PC-9 (cell line): ENCODE measurements at regions not wholly inside any gene's neighbourhood (a gene's known extent, or its start where the extent isn't known, plus 50 kb on each side); places are given as distances from the start of the nearest gene placed in this dataset.

Experiments
- BruUV-seq: library from RNA; stranded (reverse); fragments of 400-500 nt; replicated peaks from 2 replicates; lab custom pipeline; 2021; lab: Mats Ljungman, UMichigan
- CTCF ChIA-PET: fragments of 300-600 bp; sonication (Branson Sonifier 250); formaldehyde crosslinking; loops from one replicate; lab custom pipeline; 2022; ENCODE audit warnings: antibody characterized with exemption; lab: Charles Lee
- POLR2A ChIA-PET: fragments of 300-600 bp; sonication (Branson Sonifier 250); formaldehyde crosslinking; loops from one replicate; lab custom pipeline; 2022; ENCODE audit warnings: antibody characterized with exemption; ENCODE audit not compliant: unreplicated experiment; lab: Charles Lee
- DNase-seq, 2 experiments: peaks; one replicate each; pipeline versions ENCODE4 v3.0.0 to v3.0.0-alpha.2; 2015 to 2022; ENCODE audit warnings: mixed read lengths in 1 of 2
- H2AFZ ChIP-seq: fragments of 200-600 bp; sonication (generic); 2 replicates; pipeline ENCODE4 v1.8.1; 2017; ENCODE audit warnings: antibody characterized with exemption
- H3F3A ChIP-seq: fragments of 200-600 bp; sonication (generic); 2 replicates; pipeline ENCODE4 v1.8.1; 2017; ENCODE audit warnings: antibody characterized with exemption, mild to moderate bottlenecking, low read depth; ENCODE audit not compliant: insufficient read depth
- H3K27ac ChIP-seq: fragments of 200-600 bp; sonication (generic); 2 replicates; pipeline ENCODE4 v1.6.1; 2016; ENCODE audit warnings: mixed run types
- H3K27me3 ChIP-seq: fragments of 200-600 bp; sonication (generic); 2 replicates; pipeline ENCODE4 v1.6.1; 2016; ENCODE audit warnings: low read depth, mixed run types; ENCODE audit not compliant: insufficient read depth
- H3K36me3 ChIP-seq: fragments of 200-600 bp; sonication (generic); 2 replicates; pipeline ENCODE4 v1.6.1; 2016; ENCODE audit warnings: low read depth, mixed run types
- H3K4me1 ChIP-seq: fragments of 200-600 bp; sonication (generic); replicated peaks from 2 replicates; pipeline ENCODE4 v1.6.1; 2016; ENCODE audit warnings: mixed run types; ENCODE audit not compliant: insufficient read depth
- H3K4me2 ChIP-seq: fragments of 200-600 bp; sonication (generic); 2 replicates; pipeline ENCODE4 v1.6.1; 2017; ENCODE audit warnings: mixed run types
- H3K4me3 ChIP-seq: fragments of 200-600 bp; sonication (generic); 2 replicates; pipeline ENCODE4 v1.6.1; 2016; ENCODE audit warnings: mixed run types
- H3K79me2 ChIP-seq: fragments of 200-600 bp; sonication (generic); 2 replicates; pipeline ENCODE4 v1.6.1; 2017; ENCODE audit warnings: low read depth, mixed run types
- H3K9me2 ChIP-seq: fragments of 200-600 bp; sonication (generic); 2 replicates; pipeline ENCODE4 v1.8.1; 2017; ENCODE audit warnings: mild to moderate bottlenecking; ENCODE audit not compliant: insufficient read depth
- H3K9me3 ChIP-seq: fragments of 200-600 bp; sonication (generic); 2 replicates; pipeline ENCODE4 v1.8.1; 2016; ENCODE audit warnings: low read depth; ENCODE audit not compliant: insufficient read depth
- H4K20me1 ChIP-seq: fragments of 200-600 bp; sonication (generic); 2 replicates; pipeline ENCODE4 v1.8.1; 2017; ENCODE audit not compliant: insufficient read depth
- EZH2 ChIP-seq: fragments of 200-600 bp; sonication (generic); IDR thresholded peaks from 2 replicates; pipeline ENCODE4 v1.8.0; 2017; ENCODE audit warnings: antibody characterized with exemption, low read depth
- intact Hi-C: fragments of 100-400 bp; cut with micrococcal nuclease; formaldehyde crosslinking; loops from one replicate; pipeline ENCODE4 v1.10.0; 2022; ENCODE audit not compliant: unreplicated experiment
- TF ChIP-seq, protein P1 (sequence below): fragments of 200-600 bp; sonication (generic); conservative IDR thresholded peaks from 2 replicates; pipeline ENCODE4 v1.6.1; 2017; ENCODE audit warnings: mixed run types, antibody characterized with exemption, mild to moderate bottlenecking, moderate library complexity

DNA sequence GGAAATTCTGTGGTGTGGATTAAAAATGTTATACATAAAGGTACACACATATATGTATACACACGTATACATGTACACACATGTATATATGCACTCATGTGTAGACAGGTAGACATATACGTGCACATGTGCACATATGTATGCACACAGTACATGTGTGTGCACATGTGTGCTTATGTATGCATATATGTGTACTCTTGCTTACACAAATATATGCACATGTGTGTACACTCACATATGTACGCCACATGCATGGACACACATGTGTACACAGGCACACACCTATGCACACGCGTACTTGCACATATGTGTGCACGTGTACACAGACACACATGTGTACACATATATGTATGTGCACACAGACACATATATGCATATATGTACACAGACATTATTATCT, 142.8 kb upstream of the SALL3 start:
- no peak overlapping the region for H3K4me3 ChIP-seq
- H2AFZ ChIP-seq, result no peak overlapping the region
- H4K20me1 ChIP-seq, result no peaks in the 10 kb centered on the region
- no peaks in the 10 kb centered on the region for H3K36me3 ChIP-seq
- no peak overlapping the region for H3K4me2 ChIP-seq
- no TSS peak for BruUV-seq
- H3K9me2 ChIP-seq, result no peaks in the 10 kb centered on the region
- DNase-seq, result no peak
- TF ChIP-seq, protein P1, sequence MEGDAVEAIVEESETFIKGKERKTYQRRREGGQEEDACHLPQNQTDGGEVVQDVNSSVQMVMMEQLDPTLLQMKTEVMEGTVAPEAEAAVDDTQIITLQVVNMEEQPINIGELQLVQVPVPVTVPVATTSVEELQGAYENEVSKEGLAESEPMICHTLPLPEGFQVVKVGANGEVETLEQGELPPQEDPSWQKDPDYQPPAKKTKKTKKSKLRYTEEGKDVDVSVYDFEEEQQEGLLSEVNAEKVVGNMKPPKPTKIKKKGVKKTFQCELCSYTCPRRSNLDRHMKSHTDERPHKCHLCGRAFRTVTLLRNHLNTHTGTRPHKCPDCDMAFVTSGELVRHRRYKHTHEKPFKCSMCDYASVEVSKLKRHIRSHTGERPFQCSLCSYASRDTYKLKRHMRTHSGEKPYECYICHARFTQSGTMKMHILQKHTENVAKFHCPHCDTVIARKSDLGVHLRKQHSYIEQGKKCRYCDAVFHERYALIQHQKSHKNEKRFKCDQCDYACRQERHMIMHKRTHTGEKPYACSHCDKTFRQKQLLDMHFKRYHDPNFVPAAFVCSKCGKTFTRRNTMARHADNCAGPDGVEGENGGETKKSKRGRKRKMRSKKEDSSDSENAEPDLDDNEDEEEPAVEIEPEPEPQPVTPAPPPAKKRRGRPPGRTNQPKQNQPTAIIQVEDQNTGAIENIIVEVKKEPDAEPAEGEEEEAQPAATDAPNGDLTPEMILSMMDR, result no peak
- H3F3A ChIP-seq, result peaks cover 4% of the 10 kb centered on the region; the same call in 1 of the 2 replicates
- H3K4me1 ChIP-seq, result no peaks in the 10 kb centered on the region
- intact Hi-C loops, result no loop called here
- no peaks in the 10 kb centered on the region for H3K79me2 ChIP-seq
- ChIA-PET CTCF (no interaction called here), POLR2A (no interaction called here)
- no peak overlapping the region for H3K27ac ChIP-seq
- peaks cover 14% of the 10 kb centered on the region for H3K27me3 ChIP-seq
- H3K9me3 ChIP-seq, result no peaks in the 10 kb centered on the region

DNA sequence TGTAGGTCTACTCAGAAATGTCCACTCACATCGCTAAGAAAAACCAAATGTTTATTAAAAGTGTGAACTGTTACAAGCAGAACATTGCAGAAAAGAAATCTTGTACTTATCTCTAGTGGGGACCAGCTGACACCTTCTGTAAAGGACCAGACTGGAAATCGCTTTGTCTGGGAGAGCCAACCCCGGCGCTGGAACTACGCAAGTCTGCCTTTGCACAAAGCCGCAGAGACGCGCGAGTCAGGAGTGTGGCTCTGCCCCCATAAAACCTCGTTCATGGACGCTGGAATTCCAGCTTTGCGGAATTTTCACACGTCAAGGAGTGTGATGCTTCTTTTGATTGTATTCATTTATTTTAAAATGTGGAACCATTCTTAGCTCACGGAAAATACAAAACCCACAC, 141.9 kb upstream of the SALL3 start:
- Histone ChIP-seq H3K4me1 (no peaks in the 10 kb centered on the region), H2AFZ (no peak overlapping the region), H3K27ac (no peak overlapping the region), H3F3A (peaks cover 4% of the 10 kb centered on the region; the same call in 1 of the 2 replicates), H3K36me3 (no peaks in the 10 kb centered on the region), H3K4me3 (no peak overlapping the region), H3K4me2 (no peak overlapping the region), H3K9me2 (no peaks in the 10 kb centered on the region), H4K20me1 (no peaks in the 10 kb centered on the region), H3K9me3 (no peaks in the 10 kb centered on the region), H3K27me3 (peaks cover 11% of the 10 kb centered on the region), H3K79me2 (no peaks in the 10 kb centered on the region)
- no TSS peak for BruUV-seq
- DNase-seq, result no peak
- intact Hi-C loops, result no loop called here
- TF ChIP-seq, protein P1, result no peak
- no peak for TF ChIP-seq EZH2
- CTCF ChIA-PET, result no interaction called here
- POLR2A ChIA-PET, result no interaction called here

DNA sequence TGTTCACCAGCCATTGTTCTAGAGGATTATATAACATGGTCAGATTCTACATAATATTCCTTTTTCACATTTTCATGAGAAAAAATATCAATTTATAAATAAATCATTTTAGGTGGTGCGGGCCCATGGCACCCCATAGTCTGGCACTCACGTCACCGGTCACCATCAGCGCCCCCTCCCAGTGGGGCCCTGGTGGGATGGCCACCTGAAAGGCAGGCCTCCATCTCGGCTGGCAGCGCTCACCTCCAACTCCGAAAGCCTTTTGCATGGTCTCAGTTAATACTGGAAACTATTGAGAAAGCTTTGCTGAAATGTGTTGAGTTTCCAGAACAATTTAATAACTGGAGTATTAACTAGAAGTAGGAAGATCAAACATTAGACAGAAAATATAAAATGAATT, 141.4 kb upstream of the SALL3 start:
- H3K9me3 ChIP-seq, result no peaks in the 10 kb centered on the region
- H2AFZ ChIP-seq, result no peak overlapping the region
- H3F3A ChIP-seq, result peaks cover 4% of the 10 kb centered on the region; the same call in 1 of the 2 replicates
- H3K4me3 ChIP-seq, result no peak overlapping the region
- H3K4me1 ChIP-seq, result no peaks in the 10 kb centered on the region
- H4K20me1 ChIP-seq, result no peaks in the 10 kb centered on the region
- H3K79me2 ChIP-seq, result no peaks in the 10 kb centered on the region
- H3K27me3 ChIP-seq, result peaks cover 7% of the 10 kb centered on the region
- intact Hi-C loops, result no loop called here
- H3K27ac ChIP-seq, result no peak overlapping the region
- ChIA-PET CTCF (no interaction called here), POLR2A (no interaction called here)
- no TSS peak for BruUV-seq
- H3K36me3 ChIP-seq, result no peaks in the 10 kb centered on the region
- no peak for DNase-seq
- H3K4me2 ChIP-seq, result no peak overlapping the region
- no peak for TF ChIP-seq EZH2
- TF ChIP-seq, protein P1, result no peak
- no peaks in the 10 kb centered on the region for H3K9me2 ChIP-seq
